ENCODE measurements at regions not wholly inside any gene's neighbourhood (a gene's known extent, or its start where the extent isn't known, plus 50 kb on each side); places are given as distances from the start of the nearest gene placed in this dataset.

- no peak for TF ChIP-seq RNF219 (CRISPR knock-in tag; IDR thresholded peaks at IDR 0.05)
- no peak for TF ChIP-seq ZNF782 (CRISPR knock-in tag; IDR thresholded peaks at IDR 0.05; ENCODE audit: borderline replicate concordance)
- TF ChIP-seq MXD1 (CRISPR knock-in tag; IDR thresholded peaks at IDR 0.05) = no peak
- TF ChIP-seq GATAD2A (CRISPR knock-in tag; IDR thresholded peaks at IDR 0.05) = peak; percentile 98
- peak; percentile 67; the same call in 1 of the 2 replicates for TF ChIP-seq ZNF788 (CRISPR knock-in tag; IDR thresholded peaks at IDR 0.05; ENCODE audit: borderline replicate concordance)
- no peak for TF ChIP-seq MXD4 (CRISPR knock-in tag; IDR thresholded peaks at IDR 0.05)
- peak; percentile 72 for TF ChIP-seq THAP11 (CRISPR knock-in tag; IDR thresholded peaks at IDR 0.05)
- TF ChIP-seq FUBP1 (CRISPR knock-in tag; IDR thresholded peaks at IDR 0.05; ENCODE audit: borderline replicate concordance) = peak; percentile 42; the same call in 1 of the 2 replicates
- TF ChIP-seq ZNF703 (CRISPR knock-in tag; IDR thresholded peaks at IDR 0.05; ENCODE audit: borderline replicate concordance) = no peak
- peak; percentile 53 for TF ChIP-seq PPARG (CRISPR knock-in tag; conservative IDR thresholded peaks at IDR 0.05)
- no peak for TF ChIP-seq DBP (CRISPR knock-in tag; IDR thresholded peaks at IDR 0.05; ENCODE audit: not compliant biosample characterization)
- TF ChIP-seq ZNF20 (CRISPR knock-in tag; IDR thresholded peaks at IDR 0.05) = no peak
- TF ChIP-seq NFYB (CRISPR knock-in tag; IDR thresholded peaks at IDR 0.05) = 0 out of 2 replicates have a peak, but pooled peaks have one; percentile 4
- no peak for TF ChIP-seq AHR (CRISPR knock-in tag; IDR thresholded peaks at IDR 0.05)
- peak; percentile 81 for TF ChIP-seq MIXL1 (CRISPR knock-in tag; IDR thresholded peaks at IDR 0.05)
- no peak for TF ChIP-seq ZNF276 (CRISPR knock-in tag; IDR thresholded peaks at IDR 0.05; ENCODE audit: low read depth)
- no peak for TF ChIP-seq ZNF674 (CRISPR knock-in tag; IDR thresholded peaks at IDR 0.05; ENCODE audit: low read depth)
- TF ChIP-seq RFX3 (CRISPR knock-in tag; IDR thresholded peaks at IDR 0.05) = no peak
- no peak for TF ChIP-seq ZNF660 (CRISPR knock-in tag; IDR thresholded peaks at IDR 0.05; ENCODE audit: borderline replicate concordance, low read depth)
- no peak for TF ChIP-seq DR1 (CRISPR knock-in tag; IDR thresholded peaks at IDR 0.05)
- peak; percentile 55; the same call in 1 of the 2 replicates for TF ChIP-seq MYC (CRISPR knock-in tag; IDR thresholded peaks at IDR 0.05; ENCODE audit: borderline replicate concordance)
- TF ChIP-seq FOXC1 (CRISPR knock-in tag; IDR thresholded peaks at IDR 0.05; ENCODE audit: borderline replicate concordance) = 0 out of 2 replicates have a peak, but pooled peaks have one; percentile 15
- no peak for TF ChIP-seq ZKSCAN1 (IDR thresholded peaks at IDR 0.05; ENCODE audit: low read length)
Observed at GRCh38 chr20:22507240-22507961, 77.0 kb downstream of the FOXA2 start (continued).

Data from HepG2 (cell line).